NK-92 treated with Interleukin-12 subunit alpha and Interleukin-12 subunit beta, amount 100 ng/mL, for 24 hours (cell line): ENCODE measurements at regions not wholly inside any gene's neighbourhood (a gene's known extent, or its start where the extent isn't known, plus 50 kb on each side); places are given as distances from the start of the nearest gene placed in this dataset.
"Not testable (repeated sequence)": the region's sequence is repeated elsewhere in the genome, so short reads cannot be mapped to it uniquely, and the experiment has no call there.

Experiments used
- DNase-seq: peaks from one replicate; lab custom pipeline; 2025; lab: John Stamatoyannopoulos, UW

DNA sequence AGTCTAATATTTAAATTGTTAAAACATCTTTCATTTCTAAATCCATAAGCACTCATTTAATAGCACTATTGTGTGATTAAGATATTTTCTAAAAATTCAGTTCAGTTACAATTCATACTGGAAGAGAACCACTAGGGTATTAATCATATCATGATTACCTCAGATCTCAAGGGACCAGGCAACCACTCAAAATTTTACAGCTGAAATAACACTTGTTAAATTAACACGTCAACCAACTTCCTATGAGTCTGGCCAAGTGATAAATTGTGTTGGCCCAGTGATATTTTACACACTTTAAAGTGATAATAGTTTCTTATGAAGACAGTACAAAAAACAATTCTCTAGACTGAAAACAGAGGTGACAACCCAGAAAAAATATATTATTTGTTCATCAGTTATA lies 869.0 kb upstream of the ADGRB3 start:
- no peak for DNase-seq

DNA sequence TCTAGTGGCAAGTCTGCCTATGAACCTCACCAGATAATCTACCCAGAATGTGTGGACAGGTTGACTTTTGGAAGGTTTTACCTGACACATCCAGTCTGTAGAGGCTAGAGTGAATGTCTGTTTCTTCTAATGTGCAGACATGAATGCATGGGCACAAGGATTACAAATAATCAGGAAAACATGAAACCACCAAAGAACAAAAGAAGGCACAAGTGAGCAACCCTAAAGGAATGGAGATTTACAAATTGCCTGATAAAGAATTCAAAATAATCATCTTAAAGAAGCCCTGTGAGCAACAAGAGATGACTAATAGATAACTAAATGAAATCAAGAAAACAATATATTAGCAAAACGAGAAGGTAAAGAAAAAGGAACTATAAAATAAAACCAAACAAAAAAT lies 876.1 kb upstream of the ADGRB3 start:
- DNase-seq: no peak

DNA sequence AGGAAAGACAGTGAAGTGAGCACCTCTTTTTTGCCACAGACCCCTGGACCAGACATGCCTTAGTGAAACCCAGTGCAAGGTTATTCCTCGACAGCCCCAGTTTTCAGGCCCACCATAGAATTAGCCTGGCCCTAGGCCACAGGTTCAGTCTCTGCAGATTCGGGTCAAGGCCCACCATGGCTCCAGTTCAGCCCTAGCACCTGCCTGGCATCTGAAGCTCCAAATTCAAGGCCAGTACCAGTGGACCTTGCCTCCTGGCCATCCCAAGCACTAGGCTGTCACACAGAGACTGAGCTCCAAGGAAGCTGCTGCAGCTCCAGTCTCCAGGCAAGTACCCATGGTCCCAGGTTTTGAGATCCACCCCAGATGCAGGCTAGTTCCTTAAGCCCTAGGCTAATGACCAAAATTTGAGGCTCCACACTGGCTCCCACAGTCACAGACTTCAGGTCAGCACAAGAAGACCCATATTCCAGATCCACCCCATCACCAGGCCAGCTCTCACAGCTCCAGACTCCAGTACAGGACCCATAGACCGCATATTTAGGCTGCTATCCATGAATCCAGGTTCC lies 877.5 kb upstream of the ADGRB3 start:
- DNase-seq: no peak

DNA sequence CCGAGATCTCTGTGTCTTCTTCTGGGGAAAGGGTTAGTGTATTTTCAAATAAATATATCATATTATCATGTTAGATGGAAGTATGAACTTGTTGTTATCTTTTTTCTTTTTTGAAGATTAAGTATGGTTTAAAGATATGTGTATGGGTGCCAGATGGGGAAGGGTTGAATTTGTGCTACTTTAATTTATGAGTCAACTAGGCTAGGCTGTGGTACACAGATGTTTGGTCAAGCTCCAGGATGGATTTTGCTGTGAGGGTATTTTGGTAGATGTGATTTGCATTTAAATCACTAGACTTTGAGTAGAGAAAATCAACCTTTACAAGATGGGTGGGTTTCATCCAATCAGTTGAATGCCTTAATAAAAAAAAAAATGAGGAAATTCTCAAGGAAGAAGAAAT lies 886.6 kb upstream of the ADGRB3 start:
- no peak for DNase-seq

DNA sequence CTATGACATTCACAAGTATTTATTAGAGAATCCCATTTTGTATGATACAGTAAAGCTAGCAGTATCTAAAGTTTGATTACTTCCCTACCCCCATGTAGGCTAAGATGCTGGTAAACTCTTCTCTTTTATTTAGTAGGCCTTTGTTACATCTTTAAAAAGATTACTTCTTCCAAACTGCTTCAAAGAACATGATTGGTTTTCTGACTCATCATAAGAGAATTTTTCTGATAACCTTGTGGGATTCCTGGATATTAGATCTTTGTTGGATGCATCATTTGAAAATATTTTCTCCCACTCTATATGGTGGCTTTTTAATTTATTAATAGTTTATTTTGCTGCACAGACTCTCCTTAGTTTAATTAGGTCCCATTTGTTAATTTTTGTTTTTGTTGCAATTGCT lies 898.3 kb upstream of the ADGRB3 start:
- DNase-seq: no peak

GRCh38 chr6:67736161-67736560 lies 898.9 kb upstream of the ADGRB3 start:
- no peak for DNase-seq

DNA sequence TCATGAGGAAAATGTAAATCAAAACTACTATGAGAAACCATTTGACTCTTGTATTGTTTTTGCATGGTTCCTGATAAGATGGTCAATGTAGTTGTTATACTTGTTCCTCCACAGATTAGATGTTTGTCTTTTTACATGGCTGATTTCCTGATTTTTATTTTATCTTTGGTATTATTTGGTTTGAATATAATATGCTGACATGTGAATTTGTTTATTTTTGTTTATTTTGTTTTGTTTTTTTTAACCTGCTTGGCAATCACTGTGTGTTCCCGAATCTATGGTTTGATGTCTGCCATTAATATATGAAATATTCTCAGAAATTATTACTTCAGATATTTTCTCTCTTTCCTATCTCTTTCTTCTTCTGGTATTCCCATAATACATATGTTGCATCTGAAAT lies 899.5 kb upstream of the ADGRB3 start:
- no peak for DNase-seq

GRCh38 chr6:67722861-67723261 lies 912.2 kb upstream of the ADGRB3 start:
- no peak for DNase-seq

- no peak for DNase-seq
Observed at GRCh38 chr6:67717281-67717680, 917.8 kb upstream of the ADGRB3 start.

GRCh38 chr6:67706388-67706787 lies 928.7 kb upstream of the ADGRB3 start:
- DNase-seq: no peak

GRCh38 chr6:67698534-67698933 lies 936.5 kb upstream of the ADGRB3 start:
- no peak for DNase-seq

- DNase-seq: no peak
Observed at GRCh38 chr6:67694127-67694526, 941.0 kb upstream of the ADGRB3 start.

- DNase-seq: no peak
Observed at GRCh38 chr6:67689329-67689728, 945.8 kb upstream of the ADGRB3 start.

DNA sequence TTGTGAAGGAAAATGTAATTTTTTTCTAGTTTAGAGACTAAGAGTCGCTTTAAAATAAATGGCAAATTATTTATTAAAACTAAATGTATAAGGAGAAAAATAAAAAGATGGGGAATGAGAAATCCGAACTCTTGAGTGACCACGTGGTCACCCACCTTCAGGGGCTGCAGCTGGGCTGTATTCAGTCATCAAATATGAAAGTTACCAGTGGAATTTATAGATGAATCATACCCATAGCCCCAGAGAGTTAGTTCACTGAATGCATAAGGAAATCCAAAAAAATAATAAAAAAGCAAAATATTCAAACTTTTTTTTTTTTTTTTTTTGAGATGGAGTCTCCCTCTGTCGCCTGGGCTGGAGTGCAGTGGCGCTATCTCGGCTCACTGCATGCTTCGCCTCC lies 947.7 kb upstream of the ADGRB3 start:
- no peak for DNase-seq

- not testable (repeated sequence) for DNase-seq
Observed at GRCh38 chr6:67686225-67686624, 948.9 kb upstream of the ADGRB3 start.

DNA sequence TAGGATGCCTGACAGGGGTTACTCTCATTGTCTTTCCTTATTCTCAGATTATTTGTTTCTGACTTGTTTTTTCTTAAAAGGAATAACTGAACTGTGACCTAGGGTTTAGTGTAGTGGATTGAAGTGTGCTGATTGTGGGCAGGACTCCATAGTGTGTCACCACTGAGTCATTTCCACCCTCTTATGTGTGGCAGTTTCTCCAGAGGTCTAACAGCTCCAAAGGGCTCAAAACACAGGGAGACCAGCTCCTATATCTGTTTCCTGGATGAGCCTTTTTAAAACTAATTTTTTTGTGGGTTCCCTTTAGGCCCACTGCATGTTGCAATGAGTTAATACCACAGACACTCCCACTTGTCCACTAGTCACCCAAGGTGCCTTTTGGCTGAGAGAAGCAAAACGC lies 951.1 kb upstream of the ADGRB3 start:
- no peak for DNase-seq

DNA sequence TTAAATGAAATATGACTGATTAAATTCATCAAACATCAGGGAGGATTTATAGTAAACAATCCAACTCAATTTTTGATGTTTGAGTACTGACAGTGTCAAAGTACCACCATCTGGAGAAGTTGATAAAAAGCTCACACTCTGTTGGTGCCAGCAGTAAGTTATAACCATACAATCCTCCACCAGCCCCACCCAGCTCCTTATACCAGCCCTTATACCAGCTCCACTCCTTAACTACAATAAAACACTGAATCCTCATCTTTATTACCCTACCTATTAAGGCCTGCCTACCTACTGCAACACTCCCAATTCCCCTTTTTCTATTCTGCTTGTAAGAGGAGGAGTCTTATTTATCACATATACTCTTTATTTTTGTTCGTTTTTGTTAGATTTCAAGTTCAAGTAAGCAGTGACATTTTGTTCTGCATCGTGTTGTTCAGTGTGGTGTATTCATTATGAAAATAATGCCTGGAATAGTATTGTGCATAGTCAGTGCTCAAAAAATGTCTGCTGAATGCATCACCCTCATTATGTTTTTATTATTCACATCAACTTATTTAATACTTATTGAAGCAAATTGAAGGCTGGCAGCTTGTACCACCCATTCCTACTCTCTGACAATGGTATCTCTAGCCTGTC lies 954.7 kb upstream of the ADGRB3 start:
- no peak for DNase-seq

DNA sequence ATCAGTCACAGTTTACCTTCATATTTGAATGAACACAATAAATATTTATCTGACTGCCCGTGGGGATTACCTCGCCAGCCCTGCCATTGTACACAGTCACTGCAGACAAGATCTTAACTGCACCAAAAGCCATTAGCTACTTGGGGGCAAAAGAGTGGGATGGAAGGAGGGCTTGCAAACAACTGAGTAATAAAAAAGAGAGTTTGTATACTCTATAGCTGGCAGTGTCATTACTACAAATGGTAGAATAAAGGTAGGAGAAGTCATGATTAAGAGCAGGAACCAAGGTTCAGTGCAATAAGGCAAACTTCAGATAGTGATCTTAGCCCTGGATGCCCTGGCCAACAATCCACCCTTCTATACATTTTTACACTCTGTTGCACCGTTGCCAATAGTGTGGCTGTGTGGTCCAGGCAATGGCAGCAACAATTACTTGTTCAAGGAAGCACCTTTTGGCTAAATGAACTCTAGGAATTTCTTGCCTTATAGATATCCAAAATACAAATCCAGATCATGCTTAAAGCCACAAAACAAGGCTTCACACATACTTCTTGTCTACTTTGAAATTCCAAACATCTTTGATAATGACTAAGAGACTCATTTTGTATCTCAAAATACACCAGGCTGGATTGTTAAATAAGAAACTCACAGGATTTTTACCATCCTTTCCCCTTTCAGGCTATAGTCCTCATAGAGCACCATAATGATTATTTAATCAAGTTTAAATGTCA lies 955.4 kb upstream of the ADGRB3 start:
- no peak for DNase-seq

DNA sequence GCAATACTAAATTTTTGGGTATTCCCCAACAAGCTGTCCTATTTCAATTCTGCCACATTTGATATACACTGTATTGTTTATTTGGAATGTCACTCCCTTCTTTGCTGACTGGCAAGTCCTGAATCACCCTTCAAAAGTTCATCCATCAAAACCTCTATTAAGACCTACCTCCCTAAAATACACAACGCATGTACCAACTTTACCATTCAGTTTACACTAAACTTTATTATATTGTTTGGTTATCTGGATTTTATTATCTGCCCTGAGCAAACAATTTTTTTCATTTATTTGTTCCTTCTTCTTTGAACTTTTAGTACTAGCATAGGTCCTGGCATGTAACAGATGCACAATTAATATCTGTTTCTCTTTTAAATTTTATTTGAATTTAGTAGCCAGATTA lies 958.2 kb upstream of the ADGRB3 start:
- DNase-seq: no peak

GRCh38 chr6:67667637-67668422 lies 967.3 kb upstream of the ADGRB3 start:
- no peak for DNase-seq

DNA sequence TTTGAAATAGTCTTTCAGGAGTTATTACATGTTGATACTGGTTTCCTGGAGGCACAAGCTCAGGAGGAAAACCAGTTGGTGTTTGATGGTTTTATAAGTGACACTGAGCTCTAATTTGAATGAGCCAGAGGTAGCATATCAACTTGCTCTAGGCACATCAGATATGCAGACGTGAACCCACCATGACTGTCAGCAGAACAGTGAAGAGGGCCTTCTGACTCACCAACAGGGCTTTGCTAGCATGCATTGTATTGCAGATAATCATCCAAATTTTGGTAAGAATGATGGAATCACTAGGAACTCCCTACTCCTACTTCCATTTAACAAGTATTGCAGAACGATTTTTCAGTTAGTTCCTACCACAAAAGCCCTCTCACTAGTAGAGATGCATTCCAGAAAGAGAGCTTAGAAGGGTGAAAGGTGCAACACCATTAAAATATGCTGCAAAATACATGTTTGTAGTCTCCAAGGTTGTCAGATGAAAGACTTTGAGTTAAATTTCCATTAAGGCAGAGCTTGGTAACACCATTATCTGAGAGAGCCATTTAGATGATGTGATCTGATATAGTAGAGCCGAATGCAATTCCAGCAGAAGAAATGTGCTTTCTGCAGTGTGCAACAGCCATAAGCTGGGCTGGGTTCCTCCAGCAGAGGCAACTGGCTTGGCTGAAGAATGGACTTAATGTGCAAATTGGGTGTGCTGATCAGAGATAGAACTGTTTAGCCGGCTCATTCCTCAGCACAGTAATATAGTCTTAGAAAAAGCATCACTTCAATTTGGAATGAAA lies 968.7 kb upstream of the ADGRB3 start:
- DNase-seq: no peak

DNA sequence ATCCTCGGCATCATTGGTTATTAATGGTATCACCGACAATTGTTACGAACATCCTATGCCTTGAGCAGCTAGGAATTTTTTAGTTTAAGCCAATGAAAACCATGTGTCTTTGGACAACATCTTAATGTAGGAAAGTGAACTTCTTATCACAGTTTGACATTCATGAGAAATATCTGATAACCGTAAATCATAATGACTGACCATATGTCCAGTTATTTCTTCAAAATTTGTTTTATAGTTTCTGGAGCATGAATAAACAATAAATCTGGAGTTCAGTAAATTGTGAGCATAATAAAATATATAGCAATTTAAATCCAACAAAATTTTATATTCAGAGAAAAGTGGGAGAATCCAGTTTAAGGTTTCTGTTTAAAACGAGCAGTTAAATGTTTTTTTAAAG lies 970.1 kb upstream of the ADGRB3 start:
- DNase-seq: no peak
